ENCODE measurements at regions not wholly inside any gene's neighbourhood (a gene's known extent, or its start where the extent isn't known, plus 50 kb on each side); places are given as distances from the start of the nearest gene placed in this dataset.

DNA sequence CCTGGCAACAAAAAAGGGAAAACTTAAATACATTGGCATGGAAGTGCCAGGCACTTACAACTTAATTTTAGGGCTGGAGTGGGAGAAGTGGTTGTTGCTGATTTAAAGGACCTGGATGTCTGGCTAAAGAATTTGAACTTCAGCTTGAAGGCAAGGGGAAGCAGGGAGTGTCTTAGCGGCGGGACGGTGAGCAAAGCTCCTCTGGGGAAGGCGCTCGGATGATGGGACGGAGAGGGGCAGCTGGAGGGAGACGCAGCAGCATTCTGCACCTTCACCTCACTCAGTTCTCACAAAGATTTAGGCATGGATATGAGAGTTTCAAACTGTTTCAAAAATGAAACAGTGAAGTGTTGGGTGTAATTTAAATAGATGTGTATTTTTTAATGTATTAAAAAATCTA, 967.1 kb downstream of the BRD1 start:
- FAIRE-seq: no peak
- Histone ChIP-seq H3K36me3 (ENCODE audit: control insufficient read depth, insufficient read depth, low read length) (no peaks in the 10 kb centered on the region), H3K4me3 (ENCODE audit: low read depth, low read length) (no peak overlapping the region), H3K27me3 (ENCODE audit: control insufficient read depth, insufficient read depth, low read length) (no peaks in the 10 kb centered on the region)
- TF ChIP-seq, protein P1, sequence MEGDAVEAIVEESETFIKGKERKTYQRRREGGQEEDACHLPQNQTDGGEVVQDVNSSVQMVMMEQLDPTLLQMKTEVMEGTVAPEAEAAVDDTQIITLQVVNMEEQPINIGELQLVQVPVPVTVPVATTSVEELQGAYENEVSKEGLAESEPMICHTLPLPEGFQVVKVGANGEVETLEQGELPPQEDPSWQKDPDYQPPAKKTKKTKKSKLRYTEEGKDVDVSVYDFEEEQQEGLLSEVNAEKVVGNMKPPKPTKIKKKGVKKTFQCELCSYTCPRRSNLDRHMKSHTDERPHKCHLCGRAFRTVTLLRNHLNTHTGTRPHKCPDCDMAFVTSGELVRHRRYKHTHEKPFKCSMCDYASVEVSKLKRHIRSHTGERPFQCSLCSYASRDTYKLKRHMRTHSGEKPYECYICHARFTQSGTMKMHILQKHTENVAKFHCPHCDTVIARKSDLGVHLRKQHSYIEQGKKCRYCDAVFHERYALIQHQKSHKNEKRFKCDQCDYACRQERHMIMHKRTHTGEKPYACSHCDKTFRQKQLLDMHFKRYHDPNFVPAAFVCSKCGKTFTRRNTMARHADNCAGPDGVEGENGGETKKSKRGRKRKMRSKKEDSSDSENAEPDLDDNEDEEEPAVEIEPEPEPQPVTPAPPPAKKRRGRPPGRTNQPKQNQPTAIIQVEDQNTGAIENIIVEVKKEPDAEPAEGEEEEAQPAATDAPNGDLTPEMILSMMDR (IDR thresholded peaks at IDR 0.05; ENCODE audit: insufficient read depth, low read length, severe bottlenecking): no peak
- no peak for DNase-seq (ENCODE audit: low read depth)

DNA sequence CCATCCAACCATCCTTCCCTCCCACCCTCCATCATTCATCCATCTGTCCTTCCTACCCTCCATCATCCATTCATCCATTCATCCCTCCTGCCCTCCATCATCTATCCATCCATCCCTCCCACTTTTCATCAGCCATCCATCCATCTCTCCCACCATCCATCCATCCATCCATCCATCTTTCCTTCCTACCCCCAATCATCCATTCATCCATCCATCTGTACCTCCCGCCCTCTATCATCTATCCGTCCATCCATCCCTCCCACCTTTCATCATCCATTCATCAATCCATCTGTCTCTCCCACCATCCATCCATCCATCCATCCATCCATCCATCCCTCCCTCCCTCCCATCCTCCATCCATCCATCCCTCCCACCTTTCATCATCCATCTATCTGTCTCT, 968.8 kb downstream of the BRD1 start:
- DNase-seq (ENCODE audit: low read depth) (no peak), FAIRE-seq (no peak)
- Histone ChIP-seq H3K4me3 (ENCODE audit: low read depth, low read length) (no peak overlapping the region), H3K27me3 (ENCODE audit: control insufficient read depth, insufficient read depth, low read length) (no peaks in the 10 kb centered on the region), H3K36me3 (ENCODE audit: control insufficient read depth, insufficient read depth, low read length) (no peaks in the 10 kb centered on the region)
- TF ChIP-seq, protein P1 (IDR thresholded peaks at IDR 0.05; ENCODE audit: insufficient read depth, low read length, severe bottlenecking): no peak

DNA sequence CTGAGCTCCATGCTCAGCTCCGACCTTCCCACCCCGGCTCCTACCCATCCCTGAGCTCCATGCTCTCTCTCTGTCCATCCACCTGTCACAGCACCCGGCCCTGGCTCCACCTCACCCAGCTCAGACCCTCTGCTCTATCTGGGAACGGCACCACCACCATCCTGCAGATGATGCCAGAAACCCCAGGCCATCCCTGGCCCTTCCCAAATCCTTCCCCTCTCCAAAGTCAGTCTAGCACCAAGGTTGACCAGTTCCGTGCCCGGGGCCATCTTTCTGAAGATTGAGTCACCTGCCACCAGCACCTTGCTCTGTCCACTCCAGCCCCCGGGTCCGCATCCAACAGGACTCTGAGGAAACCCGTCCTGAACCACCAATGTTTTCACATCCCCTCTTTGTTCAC, 969.6 kb downstream of the BRD1 start:
- TF ChIP-seq, protein P1 (IDR thresholded peaks at IDR 0.05; ENCODE audit: insufficient read depth, low read length, severe bottlenecking): no peak
- H3K36me3 ChIP-seq (ENCODE audit: control insufficient read depth, insufficient read depth, low read length): no peaks in the 10 kb centered on the region
- DNase-seq (ENCODE audit: low read depth): no peak
- no peak overlapping the region for H3K4me3 ChIP-seq (ENCODE audit: low read depth, low read length)
- no peaks in the 10 kb centered on the region for H3K27me3 ChIP-seq (ENCODE audit: control insufficient read depth, insufficient read depth, low read length)
- FAIRE-seq: no peak

DNA sequence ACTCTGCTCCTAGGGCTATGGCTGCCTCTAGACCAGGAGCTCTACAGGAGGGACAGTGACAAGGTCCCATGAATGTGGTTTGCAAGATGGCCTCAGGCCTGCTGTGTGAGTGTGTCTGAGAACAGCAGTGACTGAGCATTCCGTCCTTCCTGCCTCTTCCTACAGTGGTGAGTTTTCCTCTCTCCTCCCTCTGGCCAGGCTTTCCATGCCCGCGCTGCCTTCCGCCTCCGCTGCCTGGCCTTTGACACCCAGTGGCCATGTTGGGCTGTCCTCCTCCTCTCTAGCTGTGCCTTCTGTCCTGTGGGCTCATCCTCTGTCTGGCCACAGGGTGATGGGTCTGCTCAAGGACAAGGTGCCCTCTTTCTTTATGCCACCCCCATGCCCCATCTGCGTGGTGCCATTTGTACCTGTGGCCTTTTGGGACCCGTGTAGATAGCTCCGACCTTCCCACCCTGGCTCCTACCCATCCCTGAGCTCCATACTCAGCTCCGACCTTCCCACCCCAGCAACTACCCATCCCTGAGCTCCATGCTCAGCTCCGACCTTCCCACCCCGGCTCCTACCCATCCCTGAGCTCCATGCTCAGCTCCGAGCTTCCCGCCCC, 970.4 kb downstream of the BRD1 start:
- no peak for FAIRE-seq
- no peak for DNase-seq (ENCODE audit: low read depth)
- TF ChIP-seq, protein P1 (IDR thresholded peaks at IDR 0.05; ENCODE audit: insufficient read depth, low read length, severe bottlenecking): no peak
- H3K36me3 ChIP-seq (ENCODE audit: control insufficient read depth, insufficient read depth, low read length): no peaks in the 10 kb centered on the region
- no peak overlapping the region for H3K4me3 ChIP-seq (ENCODE audit: low read depth, low read length)
- H3K27me3 ChIP-seq (ENCODE audit: control insufficient read depth, insufficient read depth, low read length): no peaks in the 10 kb centered on the region

DNA sequence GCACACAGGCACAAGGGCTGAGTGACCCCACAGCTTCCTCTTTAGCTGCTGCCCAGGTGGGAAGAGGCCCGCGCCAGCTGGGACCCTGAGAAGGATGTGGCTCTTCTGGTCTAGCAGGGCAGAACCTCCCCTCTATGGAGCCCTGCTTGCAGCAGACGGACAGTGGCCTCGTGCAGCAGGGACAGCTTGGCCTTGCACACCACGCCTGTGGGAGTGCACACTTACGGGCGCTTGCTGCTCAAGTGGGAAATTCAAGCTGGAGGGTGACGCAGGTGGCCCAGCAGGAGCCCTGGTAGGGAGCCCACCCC, 971.4 kb downstream of the BRD1 start:
- FAIRE-seq (no peak), DNase-seq (ENCODE audit: low read depth) (no peak)
- H3K36me3 ChIP-seq (ENCODE audit: control insufficient read depth, insufficient read depth, low read length): no peaks in the 10 kb centered on the region
- H3K4me3 ChIP-seq (ENCODE audit: low read depth, low read length): no peak overlapping the region
- H3K27me3 ChIP-seq (ENCODE audit: control insufficient read depth, insufficient read depth, low read length): no peaks in the 10 kb centered on the region
- TF ChIP-seq, protein P1 (IDR thresholded peaks at IDR 0.05; ENCODE audit: insufficient read depth, low read length, severe bottlenecking): no peak

DNA sequence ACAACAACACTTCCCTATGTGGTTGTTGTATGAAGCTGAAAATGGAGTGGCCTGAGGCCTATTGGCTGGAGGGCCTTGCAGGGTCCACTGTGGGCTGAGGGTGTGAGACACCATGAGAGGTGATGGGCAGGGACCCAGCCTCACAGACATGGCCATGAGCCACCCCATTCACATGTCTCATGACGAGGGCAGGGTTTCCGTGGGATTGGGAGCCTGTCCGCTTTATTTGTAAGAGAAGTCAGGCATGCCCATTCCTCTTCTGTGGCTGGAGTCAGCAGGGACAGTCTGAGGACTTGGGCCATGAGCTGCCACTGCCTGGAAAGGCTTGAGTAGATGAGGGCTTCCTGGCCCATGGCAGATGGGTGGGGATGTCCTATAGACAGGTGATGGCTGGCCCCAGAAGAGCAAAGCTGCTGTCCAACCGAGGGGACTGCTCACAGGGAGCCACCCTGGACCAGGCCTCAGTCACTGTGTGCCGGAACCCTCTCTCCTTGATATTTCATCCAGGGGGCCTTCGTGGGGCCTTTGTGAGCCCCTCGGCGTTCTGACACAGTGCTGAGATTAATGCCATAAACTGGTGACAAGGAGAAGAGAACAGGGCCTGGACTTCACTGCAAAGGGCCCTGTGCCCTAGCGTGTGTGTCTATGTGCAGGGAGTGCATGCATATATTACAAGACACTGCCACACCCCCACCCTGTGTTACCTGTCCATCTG, 971.9 kb downstream of the BRD1 start:
- TF ChIP-seq, protein P1 (IDR thresholded peaks at IDR 0.05; ENCODE audit: insufficient read depth, low read length, severe bottlenecking): no peak
- H3K36me3 ChIP-seq (ENCODE audit: control insufficient read depth, insufficient read depth, low read length): no peaks in the 10 kb centered on the region
- no peak for FAIRE-seq
- H3K4me3 ChIP-seq (ENCODE audit: low read depth, low read length): no peak overlapping the region
- no peaks in the 10 kb centered on the region for H3K27me3 ChIP-seq (ENCODE audit: control insufficient read depth, insufficient read depth, low read length)
- DNase-seq (ENCODE audit: low read depth): no peak

All from bronchial epithelial cell (primary cell).